SHP77 treated with DMSO at 0.1 percent for 48 hours (cell line): ENCODE measurements at regions not wholly inside any gene's neighbourhood (a gene's known extent, or its start where the extent isn't known, plus 50 kb on each side); places are given as distances from the start of the nearest gene placed in this dataset.
A peak's percentile ranks its signal among the peaks of the same experiment; 100 is the strongest.

Experiments
- DNase-seq: peaks from one replicate; lab custom pipeline; 2025; lab: John Stamatoyannopoulos, UW

DNA sequence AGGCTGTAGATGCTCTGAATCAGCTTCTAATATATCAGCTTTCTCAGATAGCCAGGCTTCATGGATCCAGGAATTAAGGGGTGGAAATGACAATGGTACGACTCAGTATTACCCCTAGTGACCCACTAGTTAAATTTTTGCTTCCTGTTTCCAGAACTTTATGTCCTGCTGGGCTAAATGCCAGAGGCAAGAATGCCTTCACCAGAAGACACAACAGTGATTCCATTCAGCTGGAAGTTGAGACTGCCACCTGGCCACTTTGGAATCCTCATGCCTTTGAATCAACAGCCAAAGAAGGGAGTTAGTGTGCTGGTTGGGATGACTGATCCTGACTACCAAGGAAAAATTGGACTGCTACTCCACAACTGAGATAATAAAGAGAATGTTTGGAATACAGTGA is 239.1 kb downstream of the ASXL3 start:
- no peak for DNase-seq

DNA sequence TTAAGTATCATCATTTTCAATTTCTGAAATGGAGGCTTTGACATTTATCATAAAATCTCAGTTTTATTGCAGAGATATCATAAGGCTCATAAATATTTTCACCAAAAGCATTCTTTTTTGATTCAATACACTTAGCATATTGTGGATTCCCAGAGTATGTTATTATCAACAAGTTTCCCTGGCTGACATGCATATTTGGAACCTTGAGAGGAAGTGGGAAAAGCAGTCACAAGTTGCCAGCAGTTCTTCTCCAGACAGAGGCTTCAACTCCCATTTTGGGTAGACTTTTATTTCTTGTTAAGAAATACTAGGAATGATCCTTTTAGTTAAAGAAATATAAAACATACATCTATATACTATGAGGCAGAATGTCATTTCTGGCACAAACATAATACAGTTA is 236.5 kb downstream of the ASXL3 start:
- no peak for DNase-seq

DNA sequence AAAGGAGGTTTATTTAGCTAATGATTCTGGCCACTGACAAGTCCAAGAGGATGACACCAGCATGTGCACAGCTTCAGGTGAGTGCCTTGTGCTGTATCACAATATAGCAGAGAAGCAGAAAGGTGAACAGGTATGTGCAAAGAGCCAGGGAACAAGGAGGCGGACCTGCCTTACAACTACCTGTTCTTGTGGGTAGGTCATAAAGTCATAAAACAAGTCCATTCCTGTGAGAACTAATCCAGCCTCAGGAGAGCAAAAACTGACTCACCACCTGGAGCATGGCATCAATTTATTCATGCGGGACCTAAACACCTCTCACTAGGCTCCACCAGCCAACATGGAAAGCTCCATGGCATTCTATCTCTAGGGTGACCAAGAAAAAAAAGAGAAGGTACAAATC is 234.2 kb downstream of the ASXL3 start:
- DNase-seq: no peak

DNA sequence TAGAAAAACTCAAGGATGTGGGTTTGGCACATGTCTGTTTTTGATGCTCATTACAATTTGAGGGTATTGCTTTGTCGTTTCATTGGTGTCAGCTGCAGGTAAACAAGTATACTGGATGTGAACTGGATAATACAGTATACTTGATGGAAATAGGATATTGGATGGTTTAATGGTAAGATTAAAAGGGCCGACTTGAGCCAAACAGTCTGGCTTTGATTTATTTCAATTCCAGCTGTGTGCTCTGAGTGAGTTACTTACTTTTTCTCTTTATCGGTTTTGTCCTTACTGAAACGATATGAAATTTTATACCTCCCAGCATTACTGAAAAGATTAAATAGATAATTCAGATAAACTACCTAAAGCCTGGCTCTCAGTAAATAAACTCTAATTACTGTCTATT is 227.6 kb downstream of the ASXL3 start:
- no peak for DNase-seq

GRCh38 chr18:33804258-33804657 is 226.2 kb downstream of the ASXL3 start:
- DNase-seq: no peak

GRCh38 chr18:33803636-33804035 is 225.6 kb downstream of the ASXL3 start:
- DNase-seq: no peak

DNA sequence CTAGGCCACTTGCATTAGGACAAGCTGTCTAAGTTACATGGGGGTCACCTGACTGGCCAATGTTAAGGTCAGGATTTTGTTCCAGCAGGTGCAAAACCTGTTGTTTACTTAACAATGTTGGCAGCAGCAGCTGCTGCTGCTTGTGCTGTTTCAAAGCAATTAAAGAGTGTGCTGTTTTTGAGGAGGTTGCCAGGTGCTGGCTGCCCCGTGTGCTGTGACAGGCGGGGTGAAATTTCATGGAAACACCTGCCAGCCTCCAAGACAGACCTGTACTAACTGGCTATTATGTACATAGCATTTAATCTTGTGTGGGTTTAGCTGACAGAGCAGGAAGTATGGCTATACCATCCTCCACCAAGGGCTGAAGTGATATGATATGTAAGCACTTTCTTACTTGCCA is 224.9 kb downstream of the ASXL3 start:
- peak; percentile 98 for DNase-seq
